Skeletal muscle satellite cell (primary cell): ENCODE measurements at regions not wholly inside any gene's neighbourhood (a gene's known extent, or its start where the extent isn't known, plus 50 kb on each side); places are given as distances from the start of the nearest gene placed in this dataset.

ENCODE experiments used
- H3K27me3 ChIP-seq: 2 replicates; pipeline ENCODE4 v1.7.0; 2013; ENCODE audit warnings: low read length; ENCODE audit not compliant: control insufficient read depth, insufficient read depth
- H3K36me3 ChIP-seq: 2 replicates; pipeline ENCODE4 v1.7.0; 2013; ENCODE audit warnings: mild to moderate bottlenecking, control low read depth, low read length; ENCODE audit not compliant: insufficient read depth
- H3K4me1 ChIP-seq: 2 replicates; pipeline ENCODE4 v1.7.0; 2013; ENCODE audit warnings: low read length; ENCODE audit not compliant: control insufficient read depth, insufficient read depth
- H3K4me2 ChIP-seq: 2 replicates; pipeline ENCODE4 v1.7.0; 2013; ENCODE audit warnings: mild to moderate bottlenecking, low read length
- H3K4me3 ChIP-seq: 2 replicates; pipeline ENCODE4 v1.7.0; 2013; ENCODE audit warnings: low read length
- H3K9ac ChIP-seq: 2 replicates; pipeline ENCODE4 v1.7.0; 2013; ENCODE audit warnings: mild to moderate bottlenecking, low read depth, low read length, moderate library complexity
- H3K9me3 ChIP-seq: replicated peaks from 2 replicates; pipeline ENCODE4 v1.7.0; 2013; ENCODE audit warnings: mild to moderate bottlenecking, control low read depth, low read length

DNA sequence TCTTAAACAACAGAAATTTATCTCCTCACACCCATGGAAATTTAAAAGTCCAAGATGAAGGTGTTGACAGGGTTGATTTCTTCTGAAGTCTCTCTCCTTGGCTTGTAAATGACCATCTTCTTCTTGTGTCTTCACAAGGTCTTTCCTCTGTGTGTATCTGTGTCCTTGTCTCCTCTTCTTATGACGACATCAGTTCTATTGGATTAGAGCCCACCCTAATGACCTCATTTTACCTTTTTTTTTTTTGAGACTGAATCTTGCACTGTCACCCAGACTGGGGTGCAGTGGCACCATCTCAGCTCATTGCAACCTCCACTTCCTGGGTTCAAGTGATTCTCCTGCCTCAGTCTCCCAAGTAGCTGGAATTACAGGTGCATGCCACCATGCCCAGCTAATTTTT, 429.0 kb upstream of the CDH5 start:
- Histone ChIP-seq H3K36me3 (no peaks in the 10 kb centered on the region), H3K9me3 (no peaks in the 10 kb centered on the region), H3K9ac (no peak overlapping the region), H3K4me2 (no peak overlapping the region), H3K4me1 (no peaks in the 10 kb centered on the region), H3K4me3 (no peak overlapping the region), H3K27me3 (no peaks in the 10 kb centered on the region)

DNA sequence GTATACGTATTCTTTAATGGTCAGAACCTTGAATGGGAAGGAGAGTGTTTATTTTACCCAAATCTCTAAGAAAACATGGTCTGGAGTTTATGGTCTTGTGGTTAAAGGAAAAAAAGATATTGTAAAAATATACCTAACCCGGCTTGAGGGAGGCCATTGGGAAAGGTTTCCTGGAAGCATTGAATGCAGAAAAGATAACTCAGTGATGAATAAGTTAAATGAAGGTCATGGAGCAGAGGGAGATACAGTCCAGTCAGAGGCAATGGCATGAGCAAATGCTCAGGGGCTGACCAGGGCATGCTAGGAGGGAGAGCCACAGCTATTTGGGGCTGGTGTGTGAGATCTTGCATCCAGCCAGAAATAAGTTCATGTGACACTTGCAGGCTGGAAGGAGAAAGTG, 430.4 kb upstream of the CDH5 start:
- Histone ChIP-seq H3K4me1 (no peaks in the 10 kb centered on the region), H3K4me3 (no peak overlapping the region), H3K36me3 (no peaks in the 10 kb centered on the region), H3K9ac (no peak overlapping the region), H3K9me3 (no peaks in the 10 kb centered on the region), H3K4me2 (no peak overlapping the region), H3K27me3 (no peaks in the 10 kb centered on the region)

DNA sequence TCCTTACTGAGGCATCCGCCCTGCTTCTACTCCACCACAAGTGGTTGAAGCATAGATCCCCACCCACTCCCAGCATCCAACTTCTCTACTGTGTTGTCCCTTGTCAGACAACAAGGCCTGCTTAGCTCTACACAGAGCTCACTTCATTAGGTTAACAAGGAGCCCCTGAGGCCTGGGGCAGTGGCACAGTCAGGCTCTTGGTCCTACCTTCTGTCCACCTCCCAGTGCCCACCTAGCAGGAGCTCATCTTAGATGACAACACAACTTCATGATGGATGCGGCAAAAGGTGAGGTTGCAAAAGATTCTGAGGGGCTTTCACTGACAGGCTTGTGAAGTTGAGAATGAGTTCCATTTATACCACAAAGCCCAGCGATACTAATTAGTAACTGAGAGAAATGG, 432.0 kb upstream of the CDH5 start:
- Histone ChIP-seq H3K9ac (no peak overlapping the region), H3K4me2 (no peak overlapping the region), H3K36me3 (no peaks in the 10 kb centered on the region), H3K27me3 (no peaks in the 10 kb centered on the region), H3K4me3 (no peak overlapping the region), H3K9me3 (no peaks in the 10 kb centered on the region), H3K4me1 (no peaks in the 10 kb centered on the region)

DNA sequence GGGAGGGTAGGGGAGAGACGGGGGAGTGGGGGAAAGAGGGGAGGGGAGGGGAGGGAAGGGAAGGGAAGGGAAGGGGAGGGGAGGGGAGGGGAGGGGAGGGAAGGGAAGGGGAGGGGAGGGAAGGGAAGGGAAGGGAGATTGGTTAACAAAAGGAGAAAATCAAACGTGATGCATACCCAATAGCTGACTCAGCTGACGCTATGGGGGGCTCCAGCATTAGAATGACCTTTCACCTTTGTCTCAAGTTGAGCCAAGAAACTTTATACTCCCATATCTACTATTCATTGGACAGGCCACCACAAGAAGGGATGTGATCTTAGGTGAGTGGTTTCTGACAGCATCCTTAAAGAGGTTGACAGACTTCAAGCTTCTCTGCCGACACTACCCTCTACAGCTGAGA, 432.8 kb upstream of the CDH5 start:
- Histone ChIP-seq H3K9me3 (no peaks in the 10 kb centered on the region), H3K27me3 (no peaks in the 10 kb centered on the region), H3K4me2 (no peak overlapping the region), H3K4me1 (no peaks in the 10 kb centered on the region), H3K36me3 (no peaks in the 10 kb centered on the region), H3K9ac (no peak overlapping the region), H3K4me3 (no peak overlapping the region)

DNA sequence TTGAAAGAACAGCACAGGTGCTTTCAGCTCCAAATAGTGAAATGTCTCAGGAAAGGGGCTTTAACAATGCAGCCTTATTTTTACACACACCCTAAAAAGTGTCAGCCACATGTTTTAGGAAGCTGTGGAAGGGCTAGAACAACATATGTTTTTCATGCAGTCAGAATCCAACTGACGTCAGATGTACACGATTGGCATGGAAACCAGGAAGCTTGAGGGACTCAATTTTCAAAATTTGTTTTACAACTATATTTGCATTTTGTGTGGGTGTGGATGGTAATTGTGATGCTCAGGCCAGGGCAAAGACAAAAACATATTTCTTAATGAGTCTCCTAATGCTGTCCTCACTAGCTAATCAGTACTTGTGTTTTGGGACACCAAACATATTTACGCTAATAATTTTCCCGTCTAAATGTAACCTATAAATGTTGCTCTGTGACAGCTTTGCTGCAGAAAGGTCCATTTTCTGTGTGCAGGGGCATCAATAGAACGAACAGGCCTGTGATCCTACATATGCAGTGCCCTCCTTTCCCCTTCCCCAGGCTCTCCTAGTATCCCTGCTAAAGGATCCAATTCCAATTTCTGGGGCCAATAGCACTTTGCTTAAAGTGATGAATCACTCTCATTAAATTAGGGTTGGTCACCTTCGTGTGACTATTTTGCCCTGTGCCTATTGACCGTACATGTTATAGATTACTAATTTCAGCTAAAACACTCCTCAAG, 434.0 kb upstream of the CDH5 start:
- Histone ChIP-seq H3K4me1 (no peaks in the 10 kb centered on the region), H3K9me3 (no peaks in the 10 kb centered on the region), H3K36me3 (no peaks in the 10 kb centered on the region), H3K4me2 (no peak overlapping the region), H3K27me3 (no peaks in the 10 kb centered on the region), H3K9ac (no peak overlapping the region), H3K4me3 (no peak overlapping the region)

DNA sequence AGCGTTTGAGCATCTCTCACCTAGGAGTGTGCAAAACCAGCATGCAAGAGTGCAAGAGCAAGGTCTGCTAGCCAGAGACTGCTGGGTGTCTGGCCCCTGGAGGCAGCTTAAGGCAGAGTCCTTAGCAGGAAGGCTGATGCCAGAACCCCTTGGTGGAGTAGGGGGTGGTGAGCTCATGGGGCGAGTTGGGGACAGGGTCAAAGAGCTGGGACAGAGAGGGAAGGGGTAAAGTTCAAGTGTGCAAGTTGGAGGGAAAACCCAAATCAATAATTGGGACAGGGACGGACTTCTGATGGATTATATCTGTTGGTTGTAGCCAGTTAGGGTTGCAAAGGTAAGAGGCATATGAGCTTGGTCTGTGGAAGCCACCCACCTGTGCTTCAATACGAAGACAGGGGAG, 443.6 kb upstream of the CDH5 start:
- Histone ChIP-seq H3K4me2 (no peak overlapping the region), H3K9ac (no peak overlapping the region), H3K27me3 (no peaks in the 10 kb centered on the region), H3K9me3 (no peaks in the 10 kb centered on the region), H3K4me1 (no peaks in the 10 kb centered on the region), H3K36me3 (no peaks in the 10 kb centered on the region), H3K4me3 (no peak overlapping the region)

DNA sequence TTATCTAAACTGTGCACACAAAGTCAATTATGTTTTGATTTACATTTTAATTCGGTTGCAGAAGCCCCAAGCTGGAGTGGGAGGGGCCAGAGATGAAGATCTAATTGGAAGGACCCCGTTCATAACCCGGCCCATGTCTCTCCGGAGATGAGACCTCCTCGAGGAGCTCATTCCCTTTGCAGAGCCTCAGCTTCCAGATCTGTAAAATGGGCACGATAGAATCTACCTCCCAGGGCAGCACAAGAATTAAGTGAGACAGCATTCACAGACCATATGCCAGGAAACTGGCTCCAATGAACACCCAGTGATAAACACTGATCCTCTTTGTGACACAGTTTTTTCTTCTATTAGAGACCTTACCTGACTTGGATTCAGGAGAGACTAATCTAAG, 446.5 kb upstream of the CDH5 start:
- H3K27me3 ChIP-seq = no peaks in the 10 kb centered on the region
- no peaks in the 10 kb centered on the region for H3K9me3 ChIP-seq
- H3K36me3 ChIP-seq = no peaks in the 10 kb centered on the region
- no peak overlapping the region for H3K9ac ChIP-seq
- no peak overlapping the region for H3K4me3 ChIP-seq
- H3K4me2 ChIP-seq = no peak overlapping the region
- H3K4me1 ChIP-seq = no peaks in the 10 kb centered on the region

DNA sequence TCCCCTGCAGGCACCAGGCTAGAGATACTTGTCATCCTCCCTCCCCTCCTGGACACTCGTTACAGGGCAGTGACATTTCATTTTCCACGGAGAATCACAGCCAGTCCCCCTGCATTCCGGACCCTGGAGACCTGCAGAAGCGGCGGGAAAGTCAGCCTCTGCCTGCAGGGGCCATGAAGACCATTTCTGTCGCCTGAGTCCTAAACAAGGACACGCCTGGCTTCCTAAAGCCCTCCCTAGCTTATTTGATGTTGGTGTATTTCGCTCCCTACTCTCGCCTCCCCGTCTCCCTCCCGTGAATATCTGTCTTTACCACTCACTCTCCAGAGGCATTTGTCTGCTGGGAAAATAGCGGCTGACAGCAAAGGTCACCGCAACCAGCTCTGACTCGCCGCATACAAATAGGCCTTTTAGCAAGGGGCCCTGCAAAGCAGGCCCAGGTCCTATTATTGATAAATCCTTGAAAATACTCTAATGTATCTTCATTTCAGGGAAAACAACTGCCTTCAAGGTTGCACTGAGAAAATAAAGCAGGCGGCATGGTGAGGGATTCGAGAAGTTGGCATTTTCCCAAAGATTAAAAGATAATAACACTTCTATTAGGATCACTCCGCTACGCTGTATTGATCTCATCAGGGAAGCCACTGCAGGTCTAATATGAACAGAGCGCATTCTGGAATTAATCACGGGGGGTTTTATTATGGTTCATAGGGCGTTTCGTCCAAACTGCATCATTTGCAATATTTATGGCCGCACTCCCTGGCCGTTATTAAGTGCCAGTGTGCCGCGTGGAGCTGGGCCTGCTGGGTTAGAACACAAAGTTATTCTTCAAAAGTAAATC, 447.1 kb upstream of the CDH5 start:
- no peak overlapping the region for H3K4me3 ChIP-seq
- H3K36me3 ChIP-seq = no peaks in the 10 kb centered on the region
- H3K27me3 ChIP-seq = no peaks in the 10 kb centered on the region
- no peaks in the 10 kb centered on the region for H3K9me3 ChIP-seq
- no peak overlapping the region for H3K4me2 ChIP-seq
- H3K4me1 ChIP-seq = no peaks in the 10 kb centered on the region
- no peak overlapping the region for H3K9ac ChIP-seq

DNA sequence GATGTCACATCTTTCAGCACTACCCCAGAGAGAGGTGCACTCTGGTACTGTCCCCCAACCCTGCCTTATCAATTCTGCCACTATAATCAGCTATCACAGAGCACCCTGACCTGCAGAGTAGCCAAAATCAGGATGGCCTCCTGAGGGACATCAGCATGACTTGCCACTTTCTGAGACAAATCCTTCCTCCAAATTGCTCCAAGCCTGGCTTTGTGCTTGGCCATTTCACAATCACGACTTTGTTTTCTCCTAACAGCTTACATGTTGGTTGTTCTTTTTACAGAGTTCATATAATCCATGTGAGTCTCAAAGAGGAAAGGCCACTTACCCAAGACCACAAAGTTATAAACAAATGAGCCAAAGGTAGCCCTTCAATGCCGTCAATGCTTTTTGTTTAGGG, 449.0 kb upstream of the CDH5 start:
- Histone ChIP-seq H3K4me3 (no peak overlapping the region), H3K9me3 (no peaks in the 10 kb centered on the region), H3K4me2 (no peak overlapping the region), H3K27me3 (no peaks in the 10 kb centered on the region), H3K36me3 (no peaks in the 10 kb centered on the region), H3K9ac (no peak overlapping the region), H3K4me1 (no peaks in the 10 kb centered on the region)

DNA sequence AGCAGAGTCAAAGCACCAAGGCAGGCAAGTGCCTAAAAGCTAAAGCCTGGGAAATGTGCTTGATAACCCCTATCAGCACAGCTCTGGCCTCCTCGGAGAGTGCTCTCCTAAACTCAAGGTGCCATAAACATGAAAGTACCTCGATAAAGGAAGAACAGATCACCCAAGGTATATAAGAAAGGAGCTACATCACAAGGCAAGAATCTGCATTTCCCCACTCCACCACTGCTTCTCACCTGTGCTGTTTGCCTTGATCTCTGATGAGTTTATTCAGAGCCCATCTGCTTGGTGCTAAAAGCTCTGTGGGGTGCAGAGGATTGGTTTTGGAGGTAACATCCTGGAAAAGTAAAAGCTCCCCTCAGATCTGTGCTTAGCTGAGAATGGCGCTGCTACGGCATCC, 449.5 kb upstream of the CDH5 start:
- Histone ChIP-seq H3K4me2 (no peak overlapping the region), H3K27me3 (no peaks in the 10 kb centered on the region), H3K4me3 (no peak overlapping the region), H3K9me3 (no peaks in the 10 kb centered on the region), H3K9ac (no peak overlapping the region), H3K36me3 (no peaks in the 10 kb centered on the region), H3K4me1 (no peaks in the 10 kb centered on the region)

DNA sequence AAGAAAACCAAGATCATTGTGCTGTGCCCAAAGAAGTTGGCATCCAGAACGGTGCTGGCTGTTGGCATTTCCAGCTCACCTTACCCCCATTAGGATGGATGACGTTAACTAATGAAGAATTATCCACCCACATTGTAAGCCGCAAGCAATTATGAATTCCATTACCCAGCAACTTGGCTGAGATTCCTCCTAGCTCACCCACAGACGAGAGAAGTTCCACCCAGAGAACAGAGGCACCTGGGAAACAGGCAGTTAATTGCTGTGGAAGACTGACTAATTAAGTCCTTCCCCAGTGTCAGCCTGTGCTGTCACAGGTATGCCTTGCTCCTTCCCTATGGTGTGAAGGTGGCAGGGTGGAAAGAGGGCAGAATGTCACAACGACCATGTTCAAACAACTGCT, 456.2 kb upstream of the CDH5 start:
- H3K4me3 ChIP-seq = no peak overlapping the region
- peaks cover 3% of the 10 kb centered on the region for H3K27me3 ChIP-seq
- no peak overlapping the region for H3K4me2 ChIP-seq
- no peaks in the 10 kb centered on the region for H3K36me3 ChIP-seq
- no peaks in the 10 kb centered on the region for H3K9me3 ChIP-seq
- H3K4me1 ChIP-seq = no peaks in the 10 kb centered on the region
- no peak overlapping the region for H3K9ac ChIP-seq
